RWPE1 (cell line): ENCODE measurements at regions not wholly inside any gene's neighbourhood (a gene's known extent, or its start where the extent isn't known, plus 50 kb on each side); places are given as distances from the start of the nearest gene placed in this dataset.

Experiments used
- CTCF ChIA-PET: fragments of 350-600 bp; sonication (Branson Sonifier 250); formaldehyde crosslinking; extraction: SDS; loops from one replicate; lab custom pipeline; 2021; lab: Yijun Ruan, JAX
- POLR2A ChIA-PET: fragments of 400-600 bp; formaldehyde crosslinking; extraction: SDS; loops from one replicate; lab custom pipeline; 2020; ENCODE audit warnings: antibody characterized with exemption; ENCODE audit not compliant: low non-redundant PET; lab: Yijun Ruan, JAX
- DNase-seq: peaks from one replicate; pipeline ENCODE4 v3.0.0; 2012; ENCODE audit warnings: low spot score
- H3K27ac ChIP-seq: fragments of 450-650 bp; 2 replicates; pipeline ENCODE4 v1.5.1; 2017
- CTCF ChIP-seq: fragments of 450-650 bp; conservative IDR thresholded peaks from 2 replicates; pipeline ENCODE4 v1.5.1; 2017; ENCODE audit warnings: low read depth, mild to moderate bottlenecking

DNA sequence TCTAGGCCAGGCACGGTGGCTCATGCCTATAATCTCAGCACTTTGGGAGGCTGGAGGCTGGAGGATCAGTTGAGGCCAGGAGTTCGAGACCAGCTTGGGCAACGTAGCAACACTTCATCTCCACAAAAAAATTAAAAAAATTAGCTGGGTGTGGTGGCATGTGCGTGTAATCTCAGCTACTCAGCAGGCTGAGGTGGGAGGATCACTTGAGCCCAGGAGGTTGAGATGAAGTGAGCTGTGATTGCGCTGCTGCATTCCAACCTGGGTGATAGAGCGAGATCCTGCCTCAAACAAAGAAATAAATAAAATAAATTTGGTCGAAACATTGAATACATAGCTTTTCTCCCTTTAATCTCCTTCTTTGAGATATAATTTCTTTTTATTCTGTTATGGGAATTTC is 80.6 kb upstream of the ITGB1 start:
- CTCF ChIA-PET, result no interaction called here

GRCh38 chr10:33037726-33038125 is 79.7 kb upstream of the ITGB1 start:
- ChIA-PET POLR2A (no interaction called here), CTCF (interaction anchor here (0.6 kb wide), 1 partner anchor 33 kb away, joined by 4 read pairs; no protein-coding TSS in a partner anchor)
- H3K27ac ChIP-seq, result no peak overlapping the region

More for the DNA sequence above, 80.6 kb upstream of the ITGB1 start:
- no peak overlapping the region for H3K27ac ChIP-seq
- POLR2A ChIA-PET, result no interaction called here
- DNase-seq, result no peak
- TF ChIP-seq CTCF, result no peak

DNA sequence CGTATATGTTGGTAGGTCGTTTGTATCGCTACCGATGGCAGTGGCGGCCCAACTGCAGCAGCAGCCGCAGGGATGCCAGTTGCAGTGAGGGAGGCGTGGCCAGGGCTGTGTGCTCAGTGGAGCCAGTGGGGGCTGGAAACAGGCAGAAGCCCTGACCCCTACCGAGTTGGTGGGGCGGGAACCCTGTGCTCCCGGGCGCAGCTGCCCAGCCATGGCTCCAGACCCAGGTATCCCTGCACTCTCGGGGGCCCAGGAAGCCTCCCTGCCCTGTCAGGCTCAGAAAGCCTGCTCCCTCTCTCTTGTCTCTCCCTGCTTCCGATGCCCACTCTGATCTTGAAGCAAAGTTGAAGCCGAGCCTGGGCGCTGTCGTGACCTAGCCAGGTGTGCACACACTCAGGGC is 78.6 kb upstream of the ITGB1 start:
- no peak for TF ChIP-seq CTCF
- CTCF ChIA-PET, result no interaction called here
- no peak for DNase-seq
- no peak overlapping the region for H3K27ac ChIP-seq
- POLR2A ChIA-PET, result no interaction called here

More at GRCh38 chr10:33037726-33038125, 79.7 kb upstream of the ITGB1 start:
- no peak for DNase-seq
- TF ChIP-seq CTCF, result no peak

DNA sequence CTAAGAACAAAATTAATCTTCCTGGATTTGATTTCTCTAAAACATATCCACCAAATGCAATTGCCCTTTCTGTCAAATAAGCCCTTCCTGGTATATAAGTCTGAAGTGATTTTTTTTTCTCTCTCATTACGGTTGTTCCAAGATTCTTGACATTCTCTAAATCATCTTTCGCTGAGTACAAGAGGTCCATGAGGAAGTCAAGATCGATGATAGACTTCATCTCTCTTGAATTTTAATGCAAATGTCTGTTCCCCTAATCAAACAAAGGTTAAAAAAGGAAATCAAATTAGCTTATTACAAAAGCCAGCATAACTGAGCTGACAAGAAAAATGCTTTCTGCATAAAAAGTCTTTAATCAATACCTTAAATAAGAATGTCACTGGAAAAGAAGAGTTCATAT is 77.4 kb upstream of the ITGB1 start:
- no peak for DNase-seq
- no peak overlapping the region for H3K27ac ChIP-seq
- ChIA-PET POLR2A (no interaction called here), CTCF (no interaction called here)
- no peak for TF ChIP-seq CTCF

DNA sequence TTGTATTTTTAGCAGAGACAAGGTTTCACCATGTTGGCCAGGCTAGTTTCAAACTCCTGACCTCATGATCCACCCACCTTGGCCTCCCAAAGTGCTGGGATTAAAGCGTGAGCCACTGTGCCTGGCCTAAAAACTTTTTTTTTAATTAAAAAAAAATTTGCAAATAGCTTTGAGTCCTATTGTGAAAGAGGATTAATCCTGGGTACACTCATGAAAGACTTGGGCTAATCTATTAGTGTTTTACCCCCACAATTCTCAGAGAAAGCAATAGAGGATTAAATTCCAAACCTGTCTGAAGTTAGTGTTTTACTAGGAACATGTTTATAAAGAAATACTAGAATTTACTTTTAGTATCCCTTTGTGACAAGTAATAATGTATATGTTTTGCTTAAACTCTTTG is 76.9 kb upstream of the ITGB1 start:
- TF ChIP-seq CTCF, result no peak
- POLR2A ChIA-PET, result no interaction called here
- DNase-seq, result no peak
- CTCF ChIA-PET, result no interaction called here
- no peak overlapping the region; the same call in 1 of the 2 replicates for H3K27ac ChIP-seq

- DNase-seq, result peak; percentile 75
- no peak overlapping the region for H3K27ac ChIP-seq
- TF ChIP-seq CTCF, result no peak
- ChIA-PET CTCF (interaction anchor here (0.6 kb wide), 1 partner anchor 237 kb away, joined by 3 read pairs; no protein-coding TSS in a partner anchor), POLR2A (interaction anchor here (0.7 kb wide), 1 partner anchor 833 kb away, joined by 3 read pairs; no protein-coding TSS in a partner anchor)
These were observed 74.7 kb upstream of the ITGB1 start for GRCh38 chr10:33032654-33033151.
